ENCODE measurements at regions not wholly inside any gene's neighbourhood (a gene's known extent, or its start where the extent isn't known, plus 50 kb on each side); places are given as distances from the start of the nearest gene placed in this dataset.

- DNase-seq (ENCODE audit: low read depth in 2 of 2), result no peak
Observed at GRCh38 chr16:9412031-9412914, 320.8 kb downstream of the HAPSTR1 start.

- DNase-seq (ENCODE audit: low read depth in 2 of 2), result no peak
Observed at GRCh38 chr16:9412915-9413264, 321.4 kb downstream of the HAPSTR1 start.

GRCh38 chr16:9415545-9415944 is 324.1 kb downstream of the HAPSTR1 start:
- no peak for DNase-seq (ENCODE audit: low read depth in 2 of 2)

GRCh38 chr16:9417898-9418297 is 326.5 kb downstream of the HAPSTR1 start:
- DNase-seq (ENCODE audit: low read depth in 2 of 2), result no peak

- no peak for DNase-seq (ENCODE audit: low read depth in 2 of 2)
Observed at GRCh38 chr16:9419161-9419560, 327.7 kb downstream of the HAPSTR1 start.

GRCh38 chr16:9422762-9423513 is 331.5 kb downstream of the HAPSTR1 start:
- DNase-seq (ENCODE audit: low read depth in 2 of 2), result no peak

- DNase-seq (ENCODE audit: low read depth in 2 of 2), result no peak
Observed at GRCh38 chr16:9425236-9425635, 333.8 kb downstream of the HAPSTR1 start.

- DNase-seq (ENCODE audit: low read depth in 2 of 2), result no peak
Observed at GRCh38 chr16:9428355-9429005, 337.0 kb downstream of the HAPSTR1 start.

- no peak for DNase-seq (ENCODE audit: low read depth in 2 of 2)
Observed at GRCh38 chr16:9429646-9430330, 338.3 kb downstream of the HAPSTR1 start.

GRCh38 chr16:9434659-9435058 is 343.2 kb downstream of the HAPSTR1 start:
- DNase-seq (ENCODE audit: low read depth in 2 of 2), result no peak

- no peak for DNase-seq (ENCODE audit: low read depth in 2 of 2)
Observed at GRCh38 chr16:9436175-9436574, 344.7 kb downstream of the HAPSTR1 start.

GRCh38 chr16:9437115-9437514 is 345.7 kb downstream of the HAPSTR1 start:
- DNase-seq (ENCODE audit: low read depth in 2 of 2), result no peak

- DNase-seq (ENCODE audit: low read depth in 2 of 2), result no peak
Observed at GRCh38 chr16:9438991-9439390, 347.5 kb downstream of the HAPSTR1 start.

GRCh38 chr16:9441012-9441411 is 349.6 kb downstream of the HAPSTR1 start:
- no peak for DNase-seq (ENCODE audit: low read depth in 2 of 2)

GRCh38 chr16:9443864-9444263 is 352.4 kb downstream of the HAPSTR1 start:
- DNase-seq (ENCODE audit: low read depth in 2 of 2), result no peak

- DNase-seq (ENCODE audit: low read depth in 2 of 2), result no peak
Observed at GRCh38 chr16:9446471-9447194, 355.2 kb downstream of the HAPSTR1 start.

GRCh38 chr16:9447195-9447551 is 355.7 kb downstream of the HAPSTR1 start:
- DNase-seq (ENCODE audit: low read depth in 2 of 2), result no peak

- DNase-seq (ENCODE audit: low read depth in 2 of 2), result no peak
Observed at GRCh38 chr16:9447699-9448098, 356.3 kb downstream of the HAPSTR1 start.

GRCh38 chr16:9449597-9449996 is 358.2 kb downstream of the HAPSTR1 start:
- no peak for DNase-seq (ENCODE audit: low read depth in 2 of 2)

GRCh38 chr16:9457215-9457614 is 365.8 kb downstream of the HAPSTR1 start:
- no peak for DNase-seq (ENCODE audit: low read depth in 2 of 2)

GRCh38 chr16:9458816-9459215 is 367.4 kb downstream of the HAPSTR1 start:
- no peak for DNase-seq (ENCODE audit: low read depth in 2 of 2)

Measured in stimulated activated CD4-positive, alpha-beta T cell treated with anti-CD3 and anti-CD28 coated beads, Interleukin-15, amount 100 ng/mL, for 48 hours (primary cell).